GM19025 (cell line): ENCODE measurements at regions not wholly inside any gene's neighbourhood (a gene's known extent, or its start where the extent isn't known, plus 50 kb on each side); places are given as distances from the start of the nearest gene placed in this dataset.
"Not testable (repeated sequence)": the region's sequence is repeated elsewhere in the genome, so short reads cannot be mapped to it uniquely, and the experiment has no call there.

Experiments
- ATAC-seq: cut with Tn5 transposase; IDR thresholded peaks from one replicate; pipeline ENCODE4 v1.9.1; 2021; ENCODE audit warnings: mild to moderate bottlenecking, low read depth, moderate library complexity; ENCODE audit not compliant: unreplicated experiment

GRCh38 chrX:38937400-38937799 is 136.1 kb downstream of the MID1IP1 start:
- no peak for ATAC-seq

- ATAC-seq: no peak
These were observed 136.7 kb downstream of the MID1IP1 start for GRCh38 chrX:38937926-38938325.

- ATAC-seq: no peak
These were observed 137.8 kb downstream of the MID1IP1 start for GRCh38 chrX:38939067-38939466.

- ATAC-seq: no peak
These were observed 139.3 kb downstream of the MID1IP1 start for GRCh38 chrX:38940547-38940946.

GRCh38 chrX:38941675-38942074 is 140.4 kb downstream of the MID1IP1 start:
- no peak for ATAC-seq

- ATAC-seq: no peak
These were observed 141.9 kb downstream of the MID1IP1 start for GRCh38 chrX:38943120-38943519.

GRCh38 chrX:38948046-38948445 is 146.8 kb downstream of the MID1IP1 start:
- ATAC-seq: no peak

- ATAC-seq: no peak
These were observed 153.3 kb downstream of the MID1IP1 start for GRCh38 chrX:38954520-38954919.

- ATAC-seq: no peak
These were observed 158.5 kb downstream of the MID1IP1 start for GRCh38 chrX:38959736-38960135.

GRCh38 chrX:38960137-38960536 is 158.9 kb downstream of the MID1IP1 start:
- no peak for ATAC-seq

GRCh38 chrX:38961936-38962335 is 160.7 kb downstream of the MID1IP1 start:
- ATAC-seq: no peak

GRCh38 chrX:38963244-38963643 is 162.0 kb downstream of the MID1IP1 start:
- ATAC-seq: not testable (repeated sequence)

GRCh38 chrX:38965888-38966287 is 164.6 kb downstream of the MID1IP1 start:
- ATAC-seq: no peak

- no peak for ATAC-seq
These were observed 167.3 kb downstream of the MID1IP1 start for GRCh38 chrX:38968344-38969216.

- peak; percentile 80 for ATAC-seq
These were observed 168.8 kb downstream of the MID1IP1 start for GRCh38 chrX:38970074-38970473.

- ATAC-seq: no peak
These were observed 169.6 kb downstream of the MID1IP1 start for GRCh38 chrX:38970845-38971244.

GRCh38 chrX:38973322-38973721 is 172.1 kb downstream of the MID1IP1 start:
- ATAC-seq: no peak

GRCh38 chrX:38974542-38974941 is 173.3 kb downstream of the MID1IP1 start:
- ATAC-seq: no peak

- ATAC-seq: no peak
These were observed 174.2 kb downstream of the MID1IP1 start for GRCh38 chrX:38975368-38975942.

- no peak for ATAC-seq
These were observed 181.1 kb downstream of the MID1IP1 start for GRCh38 chrX:38982370-38982769.

- ATAC-seq: no peak
These were observed 181.6 kb downstream of the MID1IP1 start for GRCh38 chrX:38982843-38983242.

GRCh38 chrX:38985375-38985774 is 184.1 kb downstream of the MID1IP1 start:
- no peak for ATAC-seq
